GM13976 (cell line): ENCODE measurements at regions not wholly inside any gene's neighbourhood (a gene's known extent, or its start where the extent isn't known, plus 50 kb on each side); places are given as distances from the start of the nearest gene placed in this dataset.

Source experiments
- DNase-seq: peaks from one replicate; pipeline ENCODE4 v3.0.0; 2012; ENCODE audit warnings: low spot score
- in situ Hi-C: fragments of 300-500 bp; cut with MboI; formaldehyde crosslinking; loops from one replicate; pipeline ENCODE4 v1.12.0; 2022; ENCODE audit warnings: low sequenced_read_pairs, mixed read lengths, inconsistent platforms; ENCODE audit not compliant: unreplicated experiment
- TF ChIP-seq, protein P1 (sequence below): IDR thresholded peaks from 2 replicates; pipeline ENCODE4 v1.5.1; 2012; ENCODE audit warnings: borderline replicate concordance, mild to moderate bottlenecking; ENCODE audit not compliant: insufficient read depth; ENCODE audit errors: extremely low read depth, missing control alignments, control extremely low read depth

DNA sequence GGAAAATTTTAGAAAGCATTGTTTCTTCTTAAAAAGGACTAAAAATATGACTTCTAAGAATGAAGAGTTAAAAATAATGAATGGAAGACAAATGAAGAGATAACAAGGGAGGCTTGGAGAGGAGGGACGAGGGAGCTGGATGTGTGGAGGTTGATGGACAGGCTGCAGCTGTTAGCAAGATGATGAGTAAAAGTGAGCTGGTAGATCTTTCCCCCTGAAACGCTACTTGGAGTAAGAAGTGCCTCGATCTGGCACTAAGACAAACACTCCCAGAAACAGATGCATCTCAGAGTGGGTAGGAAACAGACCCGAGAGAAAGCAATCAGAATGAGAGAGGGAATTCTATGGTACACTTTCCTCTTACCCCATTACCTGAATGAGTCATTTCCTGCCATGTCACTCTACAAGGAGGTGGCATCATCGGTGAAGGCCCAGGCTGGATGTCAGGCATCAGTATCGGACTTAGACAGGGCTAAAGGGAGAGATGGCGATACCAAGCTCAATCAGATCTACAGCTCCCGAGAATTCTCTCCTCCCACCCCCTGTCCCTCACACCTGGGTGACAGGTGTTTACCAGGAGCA lies 154.1 kb upstream of the BMP2 start:
- in situ Hi-C loops, result no loop called here
- TF ChIP-seq, protein P1, sequence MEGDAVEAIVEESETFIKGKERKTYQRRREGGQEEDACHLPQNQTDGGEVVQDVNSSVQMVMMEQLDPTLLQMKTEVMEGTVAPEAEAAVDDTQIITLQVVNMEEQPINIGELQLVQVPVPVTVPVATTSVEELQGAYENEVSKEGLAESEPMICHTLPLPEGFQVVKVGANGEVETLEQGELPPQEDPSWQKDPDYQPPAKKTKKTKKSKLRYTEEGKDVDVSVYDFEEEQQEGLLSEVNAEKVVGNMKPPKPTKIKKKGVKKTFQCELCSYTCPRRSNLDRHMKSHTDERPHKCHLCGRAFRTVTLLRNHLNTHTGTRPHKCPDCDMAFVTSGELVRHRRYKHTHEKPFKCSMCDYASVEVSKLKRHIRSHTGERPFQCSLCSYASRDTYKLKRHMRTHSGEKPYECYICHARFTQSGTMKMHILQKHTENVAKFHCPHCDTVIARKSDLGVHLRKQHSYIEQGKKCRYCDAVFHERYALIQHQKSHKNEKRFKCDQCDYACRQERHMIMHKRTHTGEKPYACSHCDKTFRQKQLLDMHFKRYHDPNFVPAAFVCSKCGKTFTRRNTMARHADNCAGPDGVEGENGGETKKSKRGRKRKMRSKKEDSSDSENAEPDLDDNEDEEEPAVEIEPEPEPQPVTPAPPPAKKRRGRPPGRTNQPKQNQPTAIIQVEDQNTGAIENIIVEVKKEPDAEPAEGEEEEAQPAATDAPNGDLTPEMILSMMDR, result no peak

DNA sequence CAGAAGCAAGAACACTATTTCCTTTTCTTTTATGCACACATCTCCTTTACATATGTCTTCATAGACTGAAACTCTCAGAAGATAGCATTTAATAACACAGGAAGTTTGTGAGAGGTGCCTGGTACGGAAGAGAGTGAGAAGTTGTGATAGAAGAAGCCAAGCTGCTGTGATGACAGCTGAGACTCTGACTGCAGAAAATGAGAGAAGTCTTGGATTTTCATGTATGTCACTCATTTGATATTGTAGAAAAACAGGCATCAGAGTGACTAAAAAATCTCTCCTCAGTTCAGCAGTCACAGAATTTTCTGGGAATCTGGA lies 154.9 kb upstream of the BMP2 start:
- in situ Hi-C loops, result no loop called here
- TF ChIP-seq, protein P1, result no peak
- DNase-seq, result no peak

More for the DNA sequence above, 154.1 kb upstream of the BMP2 start:
- no peak for DNase-seq

DNA sequence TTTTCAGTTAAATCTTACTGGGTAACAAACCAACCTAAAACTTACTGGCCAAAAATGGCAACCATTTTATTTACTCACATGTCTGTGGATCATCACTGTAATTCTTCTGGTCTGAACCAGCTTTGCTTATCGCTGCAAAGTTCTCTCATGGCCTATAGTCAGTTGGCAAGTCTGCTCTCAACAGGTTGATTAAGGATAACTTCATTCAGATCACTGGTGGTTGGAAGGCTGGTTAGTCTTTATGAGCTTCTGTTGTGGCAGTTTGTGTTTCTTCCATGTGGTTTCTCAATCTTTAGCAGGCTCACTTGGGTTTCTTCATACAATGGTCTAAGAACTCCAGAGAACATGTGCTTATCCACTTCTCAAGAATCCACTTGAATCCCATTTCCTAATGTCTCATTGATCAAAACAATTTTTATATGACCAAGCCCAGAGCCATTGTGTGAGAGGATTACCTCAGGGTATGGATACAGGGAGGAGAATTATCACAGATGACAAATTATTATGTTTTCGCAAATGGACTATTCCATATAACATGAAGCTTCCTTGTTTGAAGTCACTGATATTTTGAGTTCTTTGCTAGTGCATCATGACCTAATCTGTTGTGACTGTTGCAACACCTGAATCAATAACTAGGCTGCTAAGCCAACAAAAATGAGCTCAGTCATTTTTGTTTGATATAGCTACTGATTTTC lies 155.4 kb upstream of the BMP2 start:
- TF ChIP-seq, protein P1, result no peak
- in situ Hi-C loops, result no loop called here
- no peak for DNase-seq

GRCh38 chr20:6606651-6607050 lies 160.8 kb upstream of the BMP2 start:
- in situ Hi-C loops, result no loop called here
- TF ChIP-seq, protein P1, result no peak
- no peak for DNase-seq

- no peak for DNase-seq
- in situ Hi-C loops, result no loop called here
- TF ChIP-seq, protein P1, result no peak
Measured at GRCh38 chr20:6605055-6605935, 162.2 kb upstream of the BMP2 start.

DNA sequence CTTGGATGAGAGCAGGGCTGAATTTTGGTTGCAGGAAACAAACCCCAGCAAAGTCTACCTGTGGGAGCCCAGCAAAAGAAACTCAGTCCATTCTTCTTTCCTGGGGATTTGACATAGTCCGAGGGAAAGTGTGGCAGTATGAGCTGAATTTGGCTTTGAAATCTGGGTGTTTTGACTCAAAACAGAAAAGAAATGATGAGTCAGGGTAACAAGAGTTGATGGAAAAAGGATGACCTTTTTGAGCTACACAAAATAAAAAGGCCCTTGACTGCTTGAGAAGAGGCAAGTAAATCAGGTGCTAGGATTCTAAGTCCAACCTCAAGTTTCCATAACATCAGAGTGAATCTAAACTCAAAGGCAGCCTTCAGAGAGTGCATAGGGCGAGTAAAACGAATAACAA lies 163.3 kb upstream of the BMP2 start:
- in situ Hi-C loops, result no loop called here
- DNase-seq, result no peak
- TF ChIP-seq, protein P1, result no peak
